Rectal smooth muscle tissue (tissue), 1 donor: ENCODE measurements at regions not wholly inside any gene's neighbourhood (a gene's known extent, or its start where the extent isn't known, plus 50 kb on each side); places are given as distances from the start of the nearest gene placed in this dataset.

Experiments used
- H3K27ac ChIP-seq: one replicate; pipeline ENCODE4 v1.7.0; 2013; ENCODE audit warnings: low read depth, low read length, inconsistent platforms
- H3K27me3 ChIP-seq: one replicate; pipeline ENCODE4 v1.7.0; 2013; ENCODE audit warnings: low read length; ENCODE audit not compliant: control insufficient read depth, insufficient read depth
- H3K36me3 ChIP-seq: one replicate; pipeline ENCODE4 v1.7.0; 2013; ENCODE audit warnings: low read length; ENCODE audit not compliant: control insufficient read depth, insufficient read depth
- H3K4me1 ChIP-seq: one replicate; pipeline ENCODE4 v1.7.0; 2013; ENCODE audit warnings: low read length; ENCODE audit not compliant: control insufficient read depth, insufficient read depth
- H3K4me3 ChIP-seq: one replicate; pipeline ENCODE4 v1.7.0; 2013; ENCODE audit warnings: low read length
- H3K9ac ChIP-seq: one replicate; pipeline ENCODE4 v1.7.0; 2013; ENCODE audit warnings: low read length

DNA sequence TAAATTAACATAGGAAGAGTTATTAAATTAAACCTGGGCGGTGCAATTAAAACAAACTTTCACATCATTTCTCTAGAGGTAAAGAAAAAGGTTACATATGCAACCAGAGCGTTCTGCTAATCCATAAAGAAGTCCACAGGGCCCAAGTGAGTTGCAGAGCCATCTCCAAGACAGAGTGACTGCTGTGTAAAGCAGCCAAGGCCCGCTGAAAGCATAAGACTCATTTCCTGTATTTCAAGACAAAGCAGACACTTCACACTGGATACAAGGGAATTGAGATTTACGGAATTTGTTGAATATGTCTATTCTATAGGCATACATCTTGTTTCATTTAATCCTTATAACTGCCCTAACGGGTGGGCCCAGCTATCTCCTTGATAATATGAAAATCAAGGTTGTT, 422.8 kb downstream of the CBLN4 start:
- H3K4me3 ChIP-seq = no peak overlapping the region
- H3K9ac ChIP-seq = no peak overlapping the region
- H3K36me3 ChIP-seq = no peaks in the 10 kb centered on the region
- no peaks in the 10 kb centered on the region for H3K4me1 ChIP-seq
- H3K27ac ChIP-seq = no peak overlapping the region
- H3K27me3 ChIP-seq = no peaks in the 10 kb centered on the region

DNA sequence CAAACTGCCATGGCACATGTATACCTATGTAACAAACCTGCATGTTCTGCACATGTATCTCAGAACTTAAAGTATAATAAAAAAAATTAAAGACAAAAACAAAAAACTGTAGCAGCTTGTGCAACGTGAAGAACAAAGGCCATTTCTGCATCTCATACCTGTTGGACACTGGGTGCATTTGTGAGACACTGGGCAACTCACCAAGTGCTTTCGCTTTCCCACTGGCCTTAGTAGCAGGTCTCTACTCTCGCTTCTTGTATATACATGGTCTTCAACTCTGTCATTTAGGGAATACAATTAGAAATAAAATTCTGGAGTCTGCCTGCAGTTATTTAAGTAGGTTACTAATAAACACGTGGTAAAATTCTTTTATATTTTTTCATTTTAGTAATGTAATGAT, 423.8 kb downstream of the CBLN4 start:
- Histone ChIP-seq H3K9ac (no peak overlapping the region), H3K4me3 (no peak overlapping the region), H3K27ac (no peak overlapping the region), H3K36me3 (no peaks in the 10 kb centered on the region), H3K4me1 (no peaks in the 10 kb centered on the region), H3K27me3 (no peaks in the 10 kb centered on the region)

DNA sequence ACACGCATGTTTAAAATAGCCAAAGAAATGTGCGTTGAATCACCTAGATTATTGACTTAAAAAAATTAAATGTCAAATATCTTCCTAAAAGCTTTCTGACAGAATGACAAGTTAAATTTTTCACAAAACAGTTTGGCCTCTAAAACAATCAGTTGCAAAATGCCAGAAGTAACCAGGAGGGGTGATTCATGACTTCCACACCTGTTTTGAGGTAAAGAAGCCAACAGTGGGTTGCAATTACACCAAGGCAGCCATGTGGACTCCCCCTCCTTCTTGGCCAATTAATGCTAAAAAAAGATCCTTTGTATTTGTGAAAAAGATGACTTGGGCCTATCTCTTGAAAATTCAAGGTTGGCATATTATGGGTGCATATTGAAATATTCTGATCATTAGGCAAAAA, 424.8 kb downstream of the CBLN4 start:
- no peak overlapping the region for H3K9ac ChIP-seq
- no peaks in the 10 kb centered on the region for H3K27me3 ChIP-seq
- no peak overlapping the region for H3K4me3 ChIP-seq
- H3K27ac ChIP-seq = no peak overlapping the region
- H3K4me1 ChIP-seq = no peaks in the 10 kb centered on the region
- H3K36me3 ChIP-seq = no peaks in the 10 kb centered on the region

DNA sequence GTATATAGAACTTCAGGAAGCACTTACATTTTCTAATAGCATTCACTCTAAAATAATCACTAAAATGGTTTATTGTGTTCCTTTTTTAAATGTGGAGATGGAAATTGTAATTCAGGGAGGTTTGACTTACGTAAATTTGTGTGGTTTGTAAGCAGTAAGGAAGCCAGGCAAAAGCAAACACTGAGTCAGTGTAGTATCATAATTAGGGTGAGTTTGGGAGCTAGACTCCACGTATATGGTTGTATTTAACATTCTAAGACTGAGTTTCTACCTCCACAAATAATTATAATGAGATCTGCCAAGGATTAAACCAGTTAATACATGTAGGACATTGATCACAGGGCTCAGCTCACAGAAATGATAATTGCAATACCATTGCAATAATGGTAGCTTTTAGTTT, 425.5 kb downstream of the CBLN4 start:
- no peaks in the 10 kb centered on the region for H3K27me3 ChIP-seq
- no peaks in the 10 kb centered on the region for H3K4me1 ChIP-seq
- H3K27ac ChIP-seq = no peak overlapping the region
- no peaks in the 10 kb centered on the region for H3K36me3 ChIP-seq
- no peak overlapping the region for H3K9ac ChIP-seq
- H3K4me3 ChIP-seq = no peak overlapping the region

DNA sequence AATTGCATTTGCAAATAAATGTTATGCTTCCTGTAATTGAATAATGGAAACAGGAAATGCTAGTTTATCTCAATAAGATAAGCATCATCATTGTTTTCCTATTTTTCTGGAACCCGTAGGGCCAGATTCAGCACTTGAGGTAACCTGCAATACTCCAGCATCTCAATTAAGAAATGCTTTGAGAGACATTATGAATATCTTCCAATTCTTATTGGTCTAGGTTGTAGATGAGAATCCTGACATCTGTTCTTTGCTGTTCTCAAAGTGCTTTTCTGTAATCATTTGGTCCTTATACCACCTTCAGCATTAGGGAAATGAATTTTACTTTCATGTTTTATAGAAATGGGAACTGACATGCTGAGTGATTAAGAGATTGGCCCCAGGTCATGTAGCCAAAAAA, 428.3 kb downstream of the CBLN4 start:
- H3K4me3 ChIP-seq = no peak overlapping the region
- no peak overlapping the region for H3K27ac ChIP-seq
- no peaks in the 10 kb centered on the region for H3K27me3 ChIP-seq
- no peaks in the 10 kb centered on the region for H3K36me3 ChIP-seq
- H3K4me1 ChIP-seq = no peaks in the 10 kb centered on the region
- H3K9ac ChIP-seq = no peak overlapping the region

DNA sequence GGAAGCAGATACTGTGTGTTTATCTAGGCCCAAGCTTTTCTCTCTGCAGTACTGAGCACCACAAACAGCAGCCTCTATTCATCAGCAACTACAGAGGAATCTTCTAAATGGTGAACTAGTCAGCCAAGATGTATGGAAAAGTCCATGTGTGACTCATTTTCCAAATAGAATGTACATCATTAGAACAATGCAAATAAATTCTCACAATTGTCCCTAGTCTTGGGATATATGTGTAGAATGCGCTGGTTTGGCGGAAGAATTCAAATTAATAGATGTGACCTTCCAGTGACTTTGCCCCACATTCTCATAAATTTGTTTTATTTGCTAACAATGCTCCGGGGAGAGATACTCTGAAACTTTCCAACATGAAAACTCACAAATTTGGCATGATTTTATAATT, 436.2 kb downstream of the CBLN4 start:
- Histone ChIP-seq H3K4me1 (no peaks in the 10 kb centered on the region), H3K4me3 (no peak overlapping the region), H3K27me3 (no peaks in the 10 kb centered on the region), H3K27ac (no peak overlapping the region), H3K9ac (no peak overlapping the region), H3K36me3 (no peaks in the 10 kb centered on the region)

DNA sequence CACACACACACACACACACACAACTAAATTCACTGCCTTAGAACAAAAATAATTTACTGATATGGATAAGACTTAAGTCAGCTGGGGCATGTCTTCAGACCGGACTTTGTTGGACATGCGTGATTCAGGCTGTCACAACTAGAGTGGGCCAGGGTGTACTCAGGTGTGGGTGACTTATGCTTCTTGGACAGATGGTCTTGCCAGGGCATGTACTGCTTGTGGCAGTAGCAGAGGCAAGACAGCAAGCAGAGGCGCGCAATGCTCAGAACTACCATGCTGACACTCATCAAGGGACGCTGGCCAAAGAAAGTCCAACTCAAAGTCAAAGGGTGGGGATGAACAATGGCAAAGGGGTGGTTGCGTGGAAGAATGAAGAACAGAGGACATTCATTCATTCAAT, 437.5 kb downstream of the CBLN4 start:
- H3K36me3 ChIP-seq = no peaks in the 10 kb centered on the region
- H3K9ac ChIP-seq = no peak overlapping the region
- H3K27me3 ChIP-seq = no peaks in the 10 kb centered on the region
- H3K27ac ChIP-seq = no peak overlapping the region
- no peaks in the 10 kb centered on the region for H3K4me1 ChIP-seq
- no peak overlapping the region for H3K4me3 ChIP-seq

DNA sequence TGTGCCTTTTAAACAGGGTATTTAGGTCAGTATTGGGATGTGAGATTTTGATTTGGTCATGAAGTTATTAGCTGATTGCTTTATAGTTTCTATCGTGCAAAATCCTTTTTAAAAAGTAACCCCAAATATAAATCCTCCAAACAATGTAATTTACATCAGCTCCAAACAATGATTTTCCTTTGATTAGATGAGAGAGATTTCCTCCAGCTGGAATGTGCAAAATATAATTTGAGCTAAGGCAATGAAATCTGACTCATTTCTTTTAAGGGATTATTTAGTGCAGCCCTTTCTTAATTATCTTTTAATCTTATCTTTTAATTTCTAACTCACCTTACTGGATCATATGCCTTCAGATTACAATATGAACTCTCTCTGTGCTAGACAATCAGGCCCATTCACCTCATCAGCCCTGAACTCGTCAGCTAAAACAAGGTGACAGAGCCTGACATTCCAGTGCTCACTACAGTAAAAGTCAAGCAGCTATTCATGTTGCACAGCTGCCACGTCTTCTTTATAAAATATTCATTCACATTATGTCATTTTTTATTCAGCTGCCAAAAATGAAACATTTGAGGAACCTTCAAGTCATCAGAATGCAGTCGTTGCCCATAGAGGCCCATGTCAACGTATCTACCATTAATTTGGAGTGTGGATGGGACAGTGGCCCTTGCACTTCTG, 440.1 kb downstream of the CBLN4 start:
- no peaks in the 10 kb centered on the region for H3K36me3 ChIP-seq
- H3K4me1 ChIP-seq = no peaks in the 10 kb centered on the region
- H3K9ac ChIP-seq = no peak overlapping the region
- H3K4me3 ChIP-seq = no peak overlapping the region
- no peak overlapping the region for H3K27ac ChIP-seq
- H3K27me3 ChIP-seq = no peaks in the 10 kb centered on the region

DNA sequence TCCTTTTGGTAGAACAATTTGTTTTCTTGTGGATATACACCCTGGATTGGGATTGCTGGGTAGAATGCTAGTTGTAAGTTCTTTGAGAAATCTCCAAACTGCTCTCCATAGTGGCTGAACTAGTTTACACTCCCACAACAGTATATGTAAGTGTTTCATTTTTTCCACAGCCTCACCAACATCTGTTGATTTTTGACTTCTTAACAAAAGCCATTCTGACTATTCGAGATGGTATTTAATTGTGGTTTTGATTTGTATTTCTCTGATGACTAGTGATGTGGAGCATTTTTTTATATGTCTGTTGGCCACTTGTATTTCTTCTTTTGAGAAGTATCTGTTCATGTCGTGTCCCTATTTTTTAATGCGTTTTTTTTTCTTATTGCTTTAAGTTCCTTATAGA, 444.1 kb downstream of the CBLN4 start:
- Histone ChIP-seq H3K4me1 (no peaks in the 10 kb centered on the region), H3K27me3 (no peaks in the 10 kb centered on the region), H3K9ac (no peak overlapping the region), H3K27ac (no peak overlapping the region), H3K4me3 (no peak overlapping the region), H3K36me3 (no peaks in the 10 kb centered on the region)

DNA sequence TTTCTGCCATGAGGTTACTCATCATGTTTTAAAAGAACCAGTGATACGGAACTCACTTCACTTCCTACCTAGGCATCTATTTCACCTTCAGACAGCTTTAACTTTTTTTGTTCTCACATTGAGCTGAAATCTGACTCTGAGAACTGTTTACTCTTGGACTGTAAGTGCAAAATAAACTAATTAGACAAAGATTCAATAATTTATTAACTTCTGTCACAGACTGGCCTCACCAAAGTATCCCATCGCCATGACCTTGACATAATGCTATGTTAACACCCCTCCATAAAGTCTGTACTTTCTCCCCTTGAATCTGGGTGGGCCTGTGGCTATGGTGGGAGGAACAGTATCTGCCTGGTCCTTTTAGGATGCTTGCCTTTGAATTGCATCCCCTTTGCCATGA, 448.1 kb downstream of the CBLN4 start:
- H3K9ac ChIP-seq = no peak overlapping the region
- H3K27ac ChIP-seq = no peak overlapping the region
- no peak overlapping the region for H3K4me3 ChIP-seq
- H3K4me1 ChIP-seq = no peaks in the 10 kb centered on the region
- no peaks in the 10 kb centered on the region for H3K27me3 ChIP-seq
- H3K36me3 ChIP-seq = no peaks in the 10 kb centered on the region

DNA sequence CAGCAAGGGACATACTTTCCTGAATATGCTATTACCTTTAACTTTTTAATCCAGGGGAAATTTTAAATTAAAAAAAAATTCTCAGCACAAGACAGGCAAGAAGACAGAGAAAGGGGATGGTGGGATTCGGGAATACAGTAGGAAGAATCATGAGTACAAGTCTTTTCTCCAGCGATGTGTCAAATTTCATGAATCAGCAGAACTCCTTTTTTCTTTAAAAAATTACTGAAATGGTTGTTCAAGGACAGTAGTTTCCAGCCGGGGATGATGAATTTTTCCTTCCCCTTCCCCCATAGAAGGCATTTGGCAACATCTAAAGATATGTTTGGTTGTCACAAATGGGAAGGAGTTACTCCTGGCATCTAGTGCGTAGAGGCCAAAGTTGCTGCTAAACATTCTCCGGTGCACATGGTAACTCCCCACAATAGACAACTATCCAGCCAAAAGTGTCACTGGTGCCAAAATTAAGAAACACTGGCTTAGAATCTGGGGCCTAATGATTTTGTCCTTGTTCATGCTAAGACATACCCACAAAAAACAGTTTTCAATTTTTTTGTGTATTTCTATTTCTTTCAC, 450.2 kb downstream of the CBLN4 start:
- no peak overlapping the region for H3K4me3 ChIP-seq
- no peaks in the 10 kb centered on the region for H3K27me3 ChIP-seq
- H3K36me3 ChIP-seq = no peaks in the 10 kb centered on the region
- H3K9ac ChIP-seq = no peak overlapping the region
- no peak overlapping the region for H3K27ac ChIP-seq
- H3K4me1 ChIP-seq = no peaks in the 10 kb centered on the region

DNA sequence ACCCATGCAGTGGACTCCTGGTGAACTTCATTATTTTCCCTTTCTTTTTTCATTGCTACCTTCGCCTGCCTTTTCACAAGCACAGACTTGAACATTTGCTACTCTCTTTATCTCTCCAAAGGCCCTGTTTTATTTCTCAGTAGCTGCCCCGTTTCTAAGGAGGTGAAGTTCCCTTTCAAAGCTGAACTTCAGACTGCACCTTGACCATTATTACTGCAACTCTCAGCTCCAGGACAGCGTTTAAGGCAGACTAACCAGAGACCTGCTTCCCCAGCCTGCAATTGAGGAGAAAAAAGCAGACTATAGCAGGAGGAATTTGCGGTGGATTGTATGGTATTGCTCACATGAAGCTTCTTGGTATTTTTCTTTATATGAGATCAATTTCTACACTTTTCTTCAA, 460.7 kb downstream of the CBLN4 start:
- Histone ChIP-seq H3K36me3 (no peaks in the 10 kb centered on the region), H3K4me1 (no peaks in the 10 kb centered on the region), H3K27me3 (no peaks in the 10 kb centered on the region)

DNA sequence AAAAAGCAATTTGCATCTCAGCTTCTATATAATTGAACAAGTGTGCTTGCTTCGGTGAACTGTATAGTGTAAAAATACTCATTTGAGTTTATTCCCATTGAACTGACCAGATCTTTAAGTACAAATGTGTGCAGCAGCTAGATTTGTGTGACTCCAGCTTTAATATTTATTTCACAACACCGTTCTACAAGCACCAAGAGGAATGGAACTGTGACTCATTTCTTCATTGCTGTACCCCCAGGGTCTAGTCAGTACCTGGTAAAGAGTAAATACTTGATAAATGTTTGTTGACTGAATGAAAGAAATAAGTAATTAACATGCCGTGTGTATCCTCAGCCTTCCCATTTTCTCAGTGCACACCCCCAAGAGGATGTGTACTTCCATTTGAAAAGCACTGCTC, 464.8 kb downstream of the CBLN4 start:
- H3K27ac ChIP-seq = no peak overlapping the region
- H3K4me1 ChIP-seq = no peaks in the 10 kb centered on the region
- H3K9ac ChIP-seq = no peak overlapping the region
- H3K4me3 ChIP-seq = no peak overlapping the region
- H3K27me3 ChIP-seq = no peaks in the 10 kb centered on the region
- no peaks in the 10 kb centered on the region for H3K36me3 ChIP-seq

More for the DNA sequence above, 460.7 kb downstream of the CBLN4 start:
- Histone ChIP-seq H3K9ac (no peak overlapping the region), H3K4me3 (no peak overlapping the region), H3K27ac (no peak overlapping the region)
